ENCODE measurements at regions not wholly inside any gene's neighbourhood (a gene's known extent, or its start where the extent isn't known, plus 50 kb on each side); places are given as distances from the start of the nearest gene placed in this dataset.

- TF ChIP-seq, protein P1, sequence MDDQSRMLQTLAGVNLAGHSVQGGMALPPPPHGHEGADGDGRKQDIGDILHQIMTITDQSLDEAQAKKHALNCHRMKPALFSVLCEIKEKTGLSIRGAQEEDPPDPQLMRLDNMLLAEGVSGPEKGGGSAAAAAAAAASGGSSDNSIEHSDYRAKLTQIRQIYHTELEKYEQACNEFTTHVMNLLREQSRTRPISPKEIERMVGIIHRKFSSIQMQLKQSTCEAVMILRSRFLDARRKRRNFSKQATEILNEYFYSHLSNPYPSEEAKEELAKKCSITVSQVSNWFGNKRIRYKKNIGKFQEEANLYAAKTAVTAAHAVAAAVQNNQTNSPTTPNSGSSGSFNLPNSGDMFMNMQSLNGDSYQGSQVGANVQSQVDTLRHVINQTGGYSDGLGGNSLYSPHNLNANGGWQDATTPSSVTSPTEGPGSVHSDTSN (IDR thresholded peaks at IDR 0.05): no peak
- TF ChIP-seq USF1 (IDR thresholded peaks at IDR 0.05; ENCODE audit: borderline replicate concordance, low read depth): no peak
- TF ChIP-seq REST (IDR thresholded peaks at IDR 0.05; ENCODE audit: low read depth, low read length): no peak
- TF ChIP-seq EZH2phosphoT487 (IDR thresholded peaks at IDR 0.05; ENCODE audit: borderline replicate concordance, low read depth): no peak
- no peak for TF ChIP-seq CTCF (IDR thresholded peaks at IDR 0.05)
- TF ChIP-seq POLR2AphosphoS5 (IDR thresholded peaks at IDR 0.05; ENCODE audit: low read depth, low read length): no peak
- no peak for TF ChIP-seq RXRA (IDR thresholded peaks at IDR 0.05; ENCODE audit: borderline replicate concordance, low read depth)
- no peak for TF ChIP-seq SMC3 (IDR thresholded peaks at IDR 0.05; ENCODE audit: low read depth, low read length)
- no peak for TF ChIP-seq TAF1 (IDR thresholded peaks at IDR 0.05; ENCODE audit: borderline replicate concordance, low read depth, low read length)
- TF ChIP-seq GABPA (IDR thresholded peaks at IDR 0.05; ENCODE audit: low read depth): no peak
- TF ChIP-seq FOXJ3 (CRISPR knock-in tag; IDR thresholded peaks at IDR 0.05): no peak
Observed at GRCh38 chr6:14453712-14454472, 336.3 kb downstream of the CD83 start.

Measured in SK-N-SH (cell line).